CD4-positive, alpha-beta T cell treated with Interferon alpha-2 for 1 hour (primary cell): ENCODE measurements at regions not wholly inside any gene's neighbourhood (a gene's known extent, or its start where the extent isn't known, plus 50 kb on each side); places are given as distances from the start of the nearest gene placed in this dataset.

Source experiments
- DNase-seq, 2 donors: peaks; one replicate each; pipeline ENCODE4 v3.0.0-alpha.2; 2020 to 2022

GRCh38 chr6:113802779-113803178, 54.4 kb upstream of the MARCKS start:
- DNase-seq: no peak

GRCh38 chr6:113805173-113805790, 51.9 kb upstream of the MARCKS start:
- DNase-seq: no peak

DNA sequence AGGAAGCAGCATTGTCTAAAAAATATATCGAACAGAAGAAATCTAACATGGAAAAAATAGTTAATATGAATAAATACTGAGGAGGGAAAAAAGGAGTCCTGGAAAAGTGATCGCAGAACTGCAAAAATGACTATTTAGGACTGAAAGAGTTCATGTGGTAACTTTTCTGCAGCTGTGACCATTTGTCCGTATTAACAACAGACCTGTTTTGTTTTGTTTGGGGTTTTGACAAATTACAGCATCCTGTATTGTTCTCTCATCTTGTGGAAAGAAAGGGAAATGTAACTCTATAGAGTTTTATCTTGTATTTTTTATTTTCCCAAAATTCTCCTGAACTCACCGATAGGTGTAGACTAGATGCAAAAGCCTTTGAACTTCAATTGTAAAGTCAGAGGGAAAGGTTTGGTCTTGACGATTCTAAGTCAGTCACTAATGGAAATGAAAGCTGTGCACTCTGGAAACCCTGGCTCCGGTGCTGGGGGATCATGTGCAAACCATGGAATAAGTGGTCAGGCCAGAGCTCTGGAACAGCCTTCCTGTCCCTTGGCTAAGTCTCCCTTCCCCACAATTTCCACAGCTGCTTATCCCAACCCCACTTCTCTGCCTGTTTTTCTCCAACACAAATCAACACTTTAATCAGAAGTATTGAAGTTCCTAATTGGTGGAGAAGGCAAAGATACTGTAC, 51.2 kb upstream of the MARCKS start:
- DNase-seq: no peak
